CD4-positive, alpha-beta T cell treated with Interferon alpha-2 for 1 hour (primary cell): ENCODE measurements at regions not wholly inside any gene's neighbourhood (a gene's known extent, or its start where the extent isn't known, plus 50 kb on each side); places are given as distances from the start of the nearest gene placed in this dataset.

Experiments used
- DNase-seq, 2 donors: peaks; one replicate each; pipeline ENCODE4 v3.0.0-alpha.2; 2020 to 2022

DNA sequence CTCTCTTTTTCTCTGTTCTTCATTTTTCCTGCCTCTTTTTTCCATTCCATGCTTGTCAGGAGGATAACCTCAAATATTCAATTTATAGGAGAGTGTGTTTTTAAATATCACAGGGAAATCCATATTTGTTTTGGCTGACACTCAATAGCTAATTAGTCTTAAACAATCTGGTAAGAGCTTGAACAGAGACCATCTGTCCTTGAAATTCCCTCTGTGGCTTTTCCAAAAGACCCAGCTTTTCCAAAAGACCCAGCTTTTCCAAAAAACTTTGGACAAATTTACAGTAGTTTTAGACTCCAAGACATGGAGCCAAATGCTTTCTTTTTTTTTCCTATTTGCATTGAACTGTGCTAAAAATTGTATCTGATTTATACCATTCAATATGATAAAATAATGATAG is 127.4 kb upstream of the FAM83B start:
- no peak for DNase-seq

DNA sequence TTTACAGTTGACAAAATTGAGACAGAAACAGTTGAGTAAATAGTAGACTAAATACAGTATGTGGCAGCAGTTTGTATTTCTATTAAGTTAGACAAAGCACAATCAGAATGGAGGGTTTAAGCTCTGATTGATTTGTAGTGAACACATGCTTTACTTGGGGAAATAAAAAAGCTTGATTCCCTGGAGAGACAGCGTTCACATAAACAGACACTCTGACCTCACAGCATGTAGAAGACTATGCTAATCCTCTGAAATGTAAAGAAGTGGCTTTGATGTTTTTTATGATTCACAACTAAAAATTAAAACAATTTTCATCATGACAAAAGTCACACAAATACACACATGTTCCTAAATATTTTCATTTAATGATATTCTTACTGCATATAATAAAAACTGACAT is 126.9 kb upstream of the FAM83B start:
- no peak for DNase-seq

DNA sequence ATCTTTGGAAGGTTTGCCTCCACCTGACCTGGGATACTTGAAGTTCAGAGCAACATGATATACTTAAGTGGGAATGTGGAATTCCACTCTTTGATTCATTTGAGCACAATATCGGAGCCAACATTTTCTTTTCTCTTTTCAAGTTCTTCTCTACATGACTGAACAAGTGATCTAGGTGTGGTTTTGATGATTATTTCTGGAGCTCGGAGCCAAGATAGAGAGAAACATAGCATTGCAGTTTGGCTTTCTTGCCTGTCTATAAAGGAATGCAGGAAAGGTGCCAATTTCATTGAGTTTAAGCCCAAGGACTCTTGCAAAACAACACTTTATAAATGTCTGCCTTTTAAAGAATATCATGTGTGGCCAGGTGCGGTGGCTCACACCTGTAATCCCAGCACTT is 124.2 kb upstream of the FAM83B start:
- DNase-seq = no peak

DNA sequence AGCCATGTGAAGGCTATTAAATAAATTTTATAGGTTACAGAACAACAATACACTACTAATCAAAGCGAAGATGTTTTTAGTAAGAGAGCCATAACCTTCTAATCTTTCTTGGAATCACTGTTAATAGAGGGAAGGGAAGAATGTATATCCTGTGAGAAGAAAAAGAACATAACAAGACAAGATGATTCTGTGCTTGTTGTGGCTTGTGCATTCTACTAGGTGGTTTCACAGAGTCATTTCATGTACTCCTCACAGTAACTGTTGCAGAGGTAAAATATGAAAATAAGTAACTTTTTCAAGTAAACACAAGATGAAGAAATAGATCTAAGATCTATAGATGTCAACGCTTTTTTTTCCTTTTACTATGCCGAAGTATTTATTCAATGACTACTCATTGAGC is 116.9 kb upstream of the FAM83B start:
- DNase-seq = no peak

DNA sequence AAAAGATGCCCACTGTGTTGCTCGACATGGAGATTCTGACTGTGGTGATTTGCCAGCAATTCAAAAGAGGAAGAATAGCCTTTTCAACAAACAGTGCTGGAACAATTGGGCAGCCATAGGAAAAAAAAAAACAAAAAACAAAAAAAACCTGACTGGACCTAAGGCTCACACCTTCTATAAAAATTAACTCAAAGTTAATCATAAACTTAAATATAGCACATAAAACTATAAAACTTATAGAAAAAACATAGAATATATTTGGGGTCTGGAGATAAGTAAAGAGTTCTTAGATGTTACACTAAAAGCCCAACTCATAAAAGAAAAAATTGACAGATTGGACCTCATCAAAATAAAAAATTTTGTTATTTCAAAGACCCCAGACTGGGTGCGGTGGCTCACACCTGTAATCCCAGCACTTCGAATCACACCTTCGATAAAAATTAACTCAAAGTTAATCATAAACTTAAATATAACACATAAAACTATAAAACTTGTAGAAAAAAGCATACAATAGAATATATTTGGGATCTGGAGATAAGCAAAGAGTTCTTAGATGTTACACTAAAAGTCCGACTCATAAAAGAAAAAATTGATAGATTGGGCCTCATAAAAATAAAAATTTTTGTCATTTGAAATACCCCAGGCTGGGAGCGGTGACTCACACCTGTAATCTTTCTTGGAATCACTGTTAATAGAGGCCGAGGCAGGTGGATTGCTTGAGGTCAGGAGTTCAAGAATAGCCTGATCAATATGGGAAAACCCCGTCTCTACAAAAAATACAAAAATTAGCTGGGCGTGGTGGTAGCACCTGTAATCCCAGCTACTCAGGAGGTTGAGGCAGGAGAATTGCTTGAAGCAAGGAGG is 115.6 kb upstream of the FAM83B start:
- no peak for DNase-seq

DNA sequence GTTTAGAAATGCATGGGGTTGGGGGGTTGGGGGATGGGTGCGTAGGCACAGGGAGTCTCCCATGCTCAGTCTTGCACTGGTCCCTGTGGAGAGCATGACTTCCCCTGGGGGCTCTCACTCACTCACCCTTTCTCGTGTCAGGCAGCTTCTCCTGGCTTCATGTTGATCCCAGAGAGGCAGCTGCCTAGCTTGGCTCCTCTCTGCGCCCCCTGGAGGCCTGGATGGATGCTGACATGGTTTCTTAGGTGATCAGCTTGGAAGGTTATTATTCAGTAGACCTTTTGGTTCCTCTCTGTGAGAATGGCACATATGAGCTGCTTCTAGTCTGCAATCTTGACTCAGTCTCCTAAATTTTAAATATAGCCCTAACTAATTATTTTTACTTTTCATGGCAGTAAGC is 109.3 kb upstream of the FAM83B start:
- no peak for DNase-seq

DNA sequence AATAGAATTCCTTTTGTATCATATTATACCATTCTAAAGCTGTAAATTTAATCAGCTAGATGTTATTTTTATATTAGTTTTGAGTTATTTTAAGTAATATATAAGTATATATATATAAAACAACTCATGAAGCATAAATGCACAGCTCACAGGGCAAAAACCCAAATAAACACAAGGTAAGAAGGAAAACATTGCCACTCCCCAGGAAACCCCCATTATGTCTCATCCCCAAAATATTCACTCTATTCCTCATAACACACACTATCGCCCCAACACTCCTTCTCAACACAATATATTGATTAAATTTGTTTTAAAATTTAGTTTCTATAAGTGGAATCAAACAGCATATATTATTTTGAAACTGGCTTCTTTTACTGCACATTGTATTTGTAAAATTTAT is 98.6 kb upstream of the FAM83B start:
- DNase-seq = no peak

DNA sequence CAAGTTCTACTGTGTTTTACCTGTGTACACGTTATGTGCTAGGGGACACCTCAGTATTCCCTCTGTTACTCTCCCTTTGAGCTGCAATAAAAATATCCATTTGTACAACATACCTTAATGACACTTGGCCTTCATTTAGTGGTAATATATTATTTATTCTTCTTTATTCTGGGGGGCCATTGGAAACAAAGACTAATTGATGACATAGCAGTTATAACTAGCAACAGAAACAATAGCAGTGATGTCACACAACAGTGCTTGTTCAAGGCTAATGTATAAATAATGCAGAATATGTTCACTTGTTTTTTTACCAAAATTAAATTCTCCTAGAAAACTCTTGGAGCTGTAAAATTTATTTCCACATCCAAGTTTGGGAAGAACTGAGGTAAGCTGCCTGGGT is 92.2 kb upstream of the FAM83B start:
- no peak for DNase-seq

DNA sequence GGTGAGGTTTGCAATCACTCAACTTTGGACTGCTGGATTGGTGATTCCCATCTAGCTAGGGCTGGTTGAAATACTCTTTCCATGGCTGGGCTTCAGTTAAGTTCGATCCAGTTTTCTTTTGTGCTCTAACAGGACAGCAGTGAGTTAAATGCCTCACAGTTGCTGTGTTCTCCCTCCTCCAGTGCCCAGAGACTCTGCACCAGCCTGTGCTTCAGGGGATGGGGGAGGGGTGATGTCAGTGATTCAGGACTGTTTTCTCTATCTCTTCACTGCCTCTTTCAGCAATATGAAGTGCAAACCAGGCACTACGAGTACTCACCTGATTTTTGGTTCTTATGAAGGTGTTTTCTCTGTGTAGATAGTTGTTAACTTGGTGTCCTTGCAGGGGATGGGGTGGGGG is 88.2 kb upstream of the FAM83B start:
- DNase-seq = no peak

DNA sequence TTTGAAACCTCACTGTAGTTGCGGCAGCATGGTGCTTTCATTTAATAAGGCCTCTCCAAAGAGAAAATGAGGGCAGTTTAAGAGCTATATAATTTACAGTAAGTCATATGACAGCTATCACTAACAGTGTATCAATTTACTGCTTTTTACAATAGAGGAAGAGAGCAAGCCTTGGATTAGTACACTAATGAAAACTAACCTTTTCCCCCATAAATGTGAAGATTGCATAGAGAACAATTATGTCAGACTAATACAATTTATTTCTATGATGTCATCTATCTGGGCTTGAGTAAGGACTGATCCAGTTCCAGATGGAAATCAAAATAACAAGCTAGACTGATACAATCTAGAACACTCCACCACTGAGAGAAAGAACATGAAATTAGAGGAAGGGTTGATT is 78.1 kb upstream of the FAM83B start:
- no peak for DNase-seq

DNA sequence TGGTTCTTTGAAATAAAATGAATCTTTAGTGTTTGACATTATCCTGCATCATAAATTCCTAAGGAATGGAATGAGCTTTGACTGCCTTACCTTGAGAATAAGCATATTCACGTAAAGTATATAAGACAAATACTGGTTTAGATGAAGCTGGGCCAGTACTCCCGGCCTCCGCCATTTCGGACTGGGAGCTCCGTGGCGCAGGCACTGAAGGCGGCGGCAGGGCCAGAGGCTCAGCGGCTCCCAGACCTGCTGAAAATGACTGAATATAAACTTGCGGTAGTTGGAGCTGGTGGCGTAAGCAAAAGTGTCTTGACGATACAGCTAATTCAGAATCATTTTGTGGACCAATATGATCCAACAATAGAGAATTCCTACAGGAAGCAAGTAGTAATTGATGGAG is 76.2 kb upstream of the FAM83B start:
- no peak for DNase-seq

DNA sequence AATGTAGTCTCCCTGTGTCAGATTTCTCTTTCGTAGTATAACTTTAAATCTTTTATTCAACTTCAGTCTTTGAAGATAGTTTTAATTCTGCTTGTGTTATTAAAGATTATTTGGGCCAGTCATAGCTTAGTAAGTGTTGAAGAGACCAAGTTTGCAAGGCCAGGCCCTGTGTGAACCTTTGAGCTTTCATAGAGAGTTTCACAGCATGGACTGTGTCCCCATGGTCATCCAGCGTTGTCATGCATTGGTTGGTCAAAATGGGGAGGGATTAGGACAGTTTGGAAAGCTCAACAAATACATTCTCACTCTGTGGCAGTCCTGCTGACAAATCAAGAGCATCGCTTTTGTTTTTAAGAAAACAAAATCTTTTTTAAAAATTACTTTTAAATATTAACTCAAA is 74.6 kb upstream of the FAM83B start:
- no peak for DNase-seq

DNA sequence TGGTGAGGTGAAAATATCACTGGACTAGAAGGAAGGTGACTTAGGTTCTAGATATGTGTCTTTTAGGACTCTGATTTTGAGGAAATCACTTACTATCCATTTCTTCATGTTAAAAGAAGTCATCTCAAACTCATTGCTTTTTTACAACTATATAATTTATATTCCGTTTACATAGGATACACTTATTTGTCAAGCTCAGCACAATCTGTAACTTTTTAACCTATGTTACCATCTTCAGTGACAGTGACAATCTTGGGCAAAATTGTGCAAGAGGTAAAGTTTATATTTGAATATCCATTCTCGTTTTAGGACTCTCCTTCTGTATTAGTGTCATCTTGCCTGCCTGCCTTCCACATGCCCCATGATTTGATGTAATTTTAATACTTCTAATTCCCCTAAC is 74.0 kb upstream of the FAM83B start:
- no peak for DNase-seq

DNA sequence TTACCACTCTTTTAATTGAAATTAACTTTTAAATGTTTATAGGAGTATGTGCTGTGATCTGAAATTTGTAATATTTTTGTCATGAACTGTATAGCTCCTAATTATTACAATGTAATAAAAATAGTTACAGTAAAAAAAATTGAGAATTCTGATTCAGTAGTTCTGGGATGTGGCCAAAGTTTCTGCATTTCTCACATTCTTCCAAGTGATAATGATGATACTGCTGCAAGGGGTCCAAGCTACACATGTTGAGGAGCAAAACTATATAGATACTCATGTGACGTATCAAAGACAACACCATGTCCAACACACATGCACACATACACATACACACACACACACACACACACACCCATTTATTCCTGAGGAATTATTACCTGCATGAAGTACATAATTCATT is 71.0 kb upstream of the FAM83B start:
- no peak for DNase-seq

DNA sequence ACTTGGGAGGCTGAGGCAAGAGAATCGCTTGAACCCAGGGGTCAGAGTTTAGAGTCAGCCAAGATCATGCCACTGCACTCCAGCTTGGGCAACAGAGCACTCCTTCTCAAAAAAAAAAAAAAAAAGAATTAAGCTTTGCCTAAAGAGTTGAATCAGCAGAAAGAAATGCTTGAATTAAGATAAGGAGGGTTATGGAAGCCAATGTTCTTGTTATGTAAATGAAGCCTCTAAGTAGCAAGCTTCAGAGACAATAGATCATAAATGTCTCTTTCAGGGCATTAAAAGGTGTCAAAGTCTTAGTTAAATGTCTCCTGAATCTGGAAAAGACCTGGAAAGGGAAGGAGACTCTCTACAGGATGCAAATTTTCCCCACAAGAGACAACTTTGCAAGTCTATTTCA is 69.7 kb upstream of the FAM83B start:
- DNase-seq = no peak

DNA sequence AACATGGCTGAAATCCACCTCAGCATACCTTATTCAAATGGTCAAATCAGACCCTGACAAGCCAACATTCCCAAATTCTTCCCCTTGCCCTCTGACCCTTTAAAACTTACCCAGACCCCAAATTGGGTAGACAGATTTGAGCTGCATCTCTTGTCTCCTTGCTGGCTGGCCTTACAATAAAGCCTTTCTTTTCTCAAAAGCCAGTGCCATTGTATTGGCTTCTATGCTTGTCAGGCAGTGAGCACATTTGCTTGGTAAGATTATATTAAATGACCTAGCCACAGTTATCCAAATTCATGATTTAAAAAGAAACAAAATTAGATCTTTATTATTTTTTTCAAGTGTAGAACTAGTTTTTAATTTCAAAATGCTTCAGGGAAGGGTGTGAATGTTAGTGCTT is 67.8 kb upstream of the FAM83B start:
- no peak for DNase-seq

DNA sequence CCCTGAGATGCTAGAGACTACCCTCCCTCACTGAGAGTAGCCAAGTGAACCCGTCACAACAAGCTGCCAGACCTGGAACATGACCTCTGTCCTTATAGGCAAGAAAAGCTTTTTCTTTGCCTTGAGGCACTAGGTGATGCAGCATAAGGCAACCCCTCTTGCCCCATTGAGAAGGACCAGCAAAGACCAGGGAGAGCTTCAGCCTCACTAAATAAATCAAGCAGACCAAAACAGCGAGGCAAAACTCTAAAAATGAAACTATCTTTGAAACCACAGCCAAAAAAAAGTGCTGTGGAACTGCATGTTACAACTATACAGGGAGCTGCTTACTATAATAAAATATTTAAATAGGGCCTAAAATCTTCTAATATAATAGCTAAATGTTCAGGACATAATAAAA is 62.6 kb upstream of the FAM83B start:
- no peak for DNase-seq

DNA sequence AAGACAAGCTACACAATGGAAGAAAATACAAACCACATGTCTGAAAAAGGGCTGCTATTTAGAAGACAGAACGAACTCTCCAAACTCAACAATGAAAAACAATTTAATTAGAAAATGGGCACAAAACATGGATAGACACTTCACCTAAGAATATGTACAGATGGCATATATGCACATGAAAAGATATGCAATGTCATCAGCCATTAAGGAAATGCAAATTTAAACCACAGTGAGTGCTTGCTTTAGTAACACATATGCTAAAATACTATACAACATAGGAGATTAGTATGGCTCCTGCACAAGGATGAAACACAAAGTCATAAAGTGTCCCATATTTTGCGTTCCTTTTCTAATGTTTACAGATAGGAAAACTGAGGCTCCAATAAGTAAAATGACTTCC is 60.4 kb upstream of the FAM83B start:
- no peak for DNase-seq

DNA sequence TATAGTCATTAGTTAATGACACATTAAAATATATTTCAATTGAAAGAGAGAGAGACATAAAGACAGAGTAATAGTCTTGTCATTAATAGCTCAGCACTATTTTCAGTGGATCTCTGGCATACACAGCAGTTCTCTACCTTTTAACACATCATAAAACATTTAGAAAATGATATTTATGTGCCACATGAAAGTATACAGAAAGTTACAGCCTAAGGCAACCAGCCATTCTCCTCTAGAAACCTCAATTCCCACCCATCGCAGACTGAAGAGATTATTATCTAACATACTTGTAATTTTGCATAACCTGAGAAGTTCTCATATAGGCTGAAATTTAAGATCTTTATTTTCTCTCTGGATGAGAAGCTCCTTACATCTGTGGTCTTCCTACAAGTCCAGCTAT is 58.7 kb upstream of the FAM83B start:
- no peak for DNase-seq
